ENCODE measurements at regions not wholly inside any gene's neighbourhood (a gene's known extent, or its start where the extent isn't known, plus 50 kb on each side); places are given as distances from the start of the nearest gene placed in this dataset.

- Histone ChIP-seq H3K4me3 (no peak overlapping the region), H3K4me1 (no peaks in the 10 kb centered on the region), H3K9me3 (peaks cover 0 to 10% (median 0%) of the 10 kb centered on the region in 4 donors), H3K27ac (no peak overlapping the region), H3K27me3 (no peaks in the 10 kb centered on the region), H3K36me3 (no peaks in the 10 kb centered on the region)
- DNase-seq (no peak), ATAC-seq (ENCODE audit: low FRiP score in 2 of 2) (no peak)
- TF ChIP-seq CTCF (IDR thresholded peaks at IDR 0.05) (no peak), EP300 (IDR thresholded peaks at IDR 0.05) (no peak), POLR2A (IDR thresholded peaks at IDR 0.05) (no peak), POLR2AphosphoS5 (IDR thresholded peaks at IDR 0.05) (no peak)
- WGBS, 2 donors: 77 to 84% methylated on average over 2 of the region's 2 CpGs
Measured at GRCh38 chr10:107733328-107734130, 569.0 kb upstream of the SORCS1 start.

GRCh38 chr10:107732045-107732444 lies 567.5 kb upstream of the SORCS1 start:
- H3K27me3 ChIP-seq: no peaks in the 10 kb centered on the region
- ATAC-seq (ENCODE audit: low FRiP score in 2 of 2) (no peak), DNase-seq (peak in 1 of 2 donors; percentile 24)
- WGBS, 2 donors: 88 to 98% methylated on average over 7 of the region's 7 CpGs
- H3K36me3 ChIP-seq: no peaks in the 10 kb centered on the region
- H3K4me1 ChIP-seq: no peaks in the 10 kb centered on the region
- H3K4me3 ChIP-seq: no peak overlapping the region
- TF ChIP-seq EP300 (IDR thresholded peaks at IDR 0.05): no peak
- no peak for TF ChIP-seq CTCF (IDR thresholded peaks at IDR 0.05)
- TF ChIP-seq POLR2A (IDR thresholded peaks at IDR 0.05): no peak
- no peak for TF ChIP-seq POLR2AphosphoS5 (IDR thresholded peaks at IDR 0.05)
- H3K9me3 ChIP-seq: peaks cover 0 to 10% (median 0%) of the 10 kb centered on the region in 4 donors
- no peak overlapping the region for H3K27ac ChIP-seq

- whole genome bisulfite sequencing, 2 donors: 34 to 45% methylated on average over 5 of the region's 5 CpGs
- Histone ChIP-seq H3K27ac (no peak overlapping the region), H3K9me3 (peaks cover 0 to 1% (median 0%) of the 10 kb centered on the region in 4 donors), H3K4me3 (no peak overlapping the region), H3K36me3 (no peaks in the 10 kb centered on the region), H3K27me3 (no peaks in the 10 kb centered on the region), H3K4me1 (no peaks in the 10 kb centered on the region)
- TF ChIP-seq CTCF (IDR thresholded peaks at IDR 0.05): no peak
- no peak for TF ChIP-seq EP300 (IDR thresholded peaks at IDR 0.05)
- TF ChIP-seq POLR2AphosphoS5 (IDR thresholded peaks at IDR 0.05): no peak
- TF ChIP-seq POLR2A (IDR thresholded peaks at IDR 0.05): no peak
- no peak for ATAC-seq (ENCODE audit: low FRiP score in 2 of 2)
- no peak for DNase-seq
Measured at GRCh38 chr10:107728807-107729206, 564.3 kb upstream of the SORCS1 start.

GRCh38 chr10:107727767-107728317 lies 563.3 kb upstream of the SORCS1 start:
- WGBS, 2 donors: 60 to 66% methylated on average over 2 of the region's 2 CpGs
- Histone ChIP-seq H3K4me1 (no peaks in the 10 kb centered on the region), H3K27me3 (no peaks in the 10 kb centered on the region), H3K36me3 (no peaks in the 10 kb centered on the region), H3K9me3 (no peaks in the 10 kb centered on the region), H3K27ac (no peak overlapping the region), H3K4me3 (no peak overlapping the region)
- ATAC-seq (ENCODE audit: low FRiP score in 2 of 2) (no peak), DNase-seq (no peak)
- TF ChIP-seq EP300 (IDR thresholded peaks at IDR 0.05): no peak
- TF ChIP-seq POLR2A (IDR thresholded peaks at IDR 0.05): no peak
- TF ChIP-seq CTCF (IDR thresholded peaks at IDR 0.05): no peak

Data from upper lobe of left lung (tissue), 6 donors.